HTR-8/SVneo (cell line): ENCODE measurements at regions not wholly inside any gene's neighbourhood (a gene's known extent, or its start where the extent isn't known, plus 50 kb on each side); places are given as distances from the start of the nearest gene placed in this dataset.

Source experiments
- DNase-seq: peaks from one replicate; pipeline ENCODE4 v3.0.0; 2011; ENCODE audit warnings: low spot score, mixed read lengths; ENCODE audit not compliant: insufficient read length
- FAIRE-seq: peaks from 2 replicates; lab custom pipeline; 2011; peaks lifted over from hg19 to GRCh38; lab: Jason Lieb, UNC

DNA sequence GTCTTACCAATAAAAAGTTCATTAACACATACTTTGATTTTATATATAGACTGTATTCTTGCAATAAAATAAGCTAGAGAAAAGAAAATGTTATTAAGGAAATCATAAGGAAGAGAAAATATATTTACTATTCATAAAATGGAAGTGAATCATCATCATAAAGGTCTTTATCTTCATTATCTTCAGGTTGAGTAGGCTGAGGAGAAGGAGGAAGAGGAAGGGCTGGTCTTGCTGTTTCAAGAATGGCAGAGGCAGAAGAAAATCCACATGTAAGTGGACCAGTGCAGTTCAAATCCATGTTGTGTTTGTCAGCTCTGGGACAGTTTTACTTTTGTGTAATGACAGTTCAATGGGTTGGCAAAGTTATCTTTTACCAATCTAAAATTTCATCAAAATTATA lies 609.1 kb upstream of the ANKRD30A start:
- no peak for FAIRE-seq

GRCh38 chr10:36515319-36515718 lies 610.1 kb upstream of the ANKRD30A start:
- DNase-seq (no peak), FAIRE-seq (peak; percentile 38)

More for the DNA sequence above, 609.1 kb upstream of the ANKRD30A start:
- no peak for DNase-seq

- FAIRE-seq (no peak), DNase-seq (no peak)
Observed at GRCh38 chr10:36507715-36508114, 617.7 kb upstream of the ANKRD30A start.

DNA sequence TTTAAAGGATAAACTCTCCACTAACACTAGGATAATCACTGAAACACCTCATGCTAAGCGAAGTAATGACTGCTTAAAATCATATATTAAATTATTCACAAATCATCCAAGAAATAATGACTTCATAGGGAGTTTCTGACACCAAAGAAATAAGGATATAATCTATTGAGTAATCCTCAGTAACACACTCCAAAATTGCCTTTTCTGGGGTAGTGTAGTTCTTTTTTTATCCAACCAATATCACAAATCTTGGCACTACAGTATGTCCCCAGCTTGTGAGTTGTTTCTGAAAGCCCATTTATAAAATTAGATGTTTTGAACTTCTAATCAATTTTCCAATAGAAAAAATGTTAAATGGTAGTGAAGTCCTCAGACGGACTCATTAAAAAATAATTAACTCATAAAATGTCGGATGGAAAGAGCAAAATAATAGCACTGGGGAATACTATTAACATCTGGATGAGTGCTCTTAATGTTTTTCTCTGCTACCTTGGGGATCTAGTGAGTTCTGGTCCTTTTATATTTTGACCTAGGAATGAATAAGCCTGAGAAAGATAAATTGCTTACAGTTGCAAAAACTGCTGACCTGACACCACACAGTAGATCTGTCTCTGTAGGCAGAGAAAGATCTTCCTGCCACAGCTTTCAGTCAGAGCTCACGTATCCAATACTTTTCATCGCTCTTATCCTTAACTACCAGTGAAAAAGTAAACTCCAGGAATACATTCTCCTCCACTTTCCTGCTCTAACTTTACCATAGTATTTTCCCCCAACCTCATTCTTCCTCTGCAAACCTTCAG lies 618.5 kb upstream of the ANKRD30A start:
- no peak for FAIRE-seq
- no peak for DNase-seq

DNA sequence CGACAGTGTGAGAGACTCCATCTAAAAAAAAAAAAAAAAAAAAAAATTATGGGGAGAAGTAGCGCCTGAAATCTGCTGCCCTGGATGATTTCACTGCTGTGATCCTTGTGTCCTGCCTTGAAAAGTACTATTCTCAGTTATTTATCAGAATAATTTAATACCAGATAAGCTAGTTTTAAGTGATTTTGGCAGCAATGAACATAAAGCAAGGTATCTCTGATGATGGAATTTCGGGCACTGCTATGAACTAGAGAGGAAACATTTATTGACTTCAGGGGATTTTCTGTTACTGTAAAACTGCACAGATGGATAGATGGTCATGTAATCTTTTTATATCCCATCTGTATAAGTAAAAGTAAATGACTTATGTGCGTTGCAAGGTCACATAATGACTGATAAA lies 619.1 kb upstream of the ANKRD30A start:
- DNase-seq = no peak
- no peak for FAIRE-seq

- DNase-seq (peak; percentile 20), FAIRE-seq (no peak)
Observed at GRCh38 chr10:36504758-36505157, 620.6 kb upstream of the ANKRD30A start.

- no peak for FAIRE-seq
- no peak for DNase-seq
Observed at GRCh38 chr10:36500266-36500665, 625.1 kb upstream of the ANKRD30A start.

GRCh38 chr10:36499693-36500092 lies 625.7 kb upstream of the ANKRD30A start:
- DNase-seq = peak; percentile 19
- FAIRE-seq = no peak

DNA sequence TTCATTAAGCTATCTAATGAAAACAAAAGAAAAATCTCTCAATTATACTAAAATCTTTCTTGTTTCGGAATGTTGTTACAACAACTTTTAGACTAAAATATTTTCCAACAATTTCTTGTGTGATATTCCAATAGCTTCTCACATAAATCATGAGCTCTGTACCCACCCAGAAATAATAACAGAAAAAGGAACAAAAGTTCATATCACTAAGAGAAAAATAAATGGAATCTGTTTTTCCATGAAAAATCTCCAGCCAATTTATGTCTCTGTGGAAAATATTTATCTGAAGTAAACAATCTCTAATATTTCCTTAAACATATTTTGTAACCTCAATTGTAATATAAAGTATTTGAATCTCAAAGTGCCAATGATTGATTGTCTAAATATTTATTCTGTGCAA lies 628.6 kb upstream of the ANKRD30A start:
- FAIRE-seq (no peak), DNase-seq (no peak)

DNA sequence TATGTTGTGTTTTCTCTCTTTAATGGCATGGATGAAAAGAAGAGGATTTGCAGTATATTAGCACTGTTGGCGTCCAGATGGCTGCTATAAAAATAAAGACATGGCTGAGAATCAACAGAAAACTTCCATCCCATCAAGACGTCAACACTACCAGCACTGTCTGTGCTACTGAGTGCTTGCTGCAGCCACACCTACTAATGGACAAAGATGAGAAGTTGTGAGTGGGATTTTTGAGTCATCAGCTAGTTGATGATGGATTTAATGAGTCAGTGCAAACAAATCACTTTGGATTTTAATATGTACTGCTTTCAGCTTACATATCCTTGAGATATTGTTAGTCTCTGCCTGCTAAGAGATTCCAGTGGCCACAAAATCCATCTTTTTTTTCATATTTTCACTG lies 631.0 kb upstream of the ANKRD30A start:
- DNase-seq (peak; percentile 62), FAIRE-seq (peak; percentile 74)

- FAIRE-seq (no peak), DNase-seq (peak; percentile 51)
Observed at GRCh38 chr10:36493516-36493880, 631.9 kb upstream of the ANKRD30A start.

DNA sequence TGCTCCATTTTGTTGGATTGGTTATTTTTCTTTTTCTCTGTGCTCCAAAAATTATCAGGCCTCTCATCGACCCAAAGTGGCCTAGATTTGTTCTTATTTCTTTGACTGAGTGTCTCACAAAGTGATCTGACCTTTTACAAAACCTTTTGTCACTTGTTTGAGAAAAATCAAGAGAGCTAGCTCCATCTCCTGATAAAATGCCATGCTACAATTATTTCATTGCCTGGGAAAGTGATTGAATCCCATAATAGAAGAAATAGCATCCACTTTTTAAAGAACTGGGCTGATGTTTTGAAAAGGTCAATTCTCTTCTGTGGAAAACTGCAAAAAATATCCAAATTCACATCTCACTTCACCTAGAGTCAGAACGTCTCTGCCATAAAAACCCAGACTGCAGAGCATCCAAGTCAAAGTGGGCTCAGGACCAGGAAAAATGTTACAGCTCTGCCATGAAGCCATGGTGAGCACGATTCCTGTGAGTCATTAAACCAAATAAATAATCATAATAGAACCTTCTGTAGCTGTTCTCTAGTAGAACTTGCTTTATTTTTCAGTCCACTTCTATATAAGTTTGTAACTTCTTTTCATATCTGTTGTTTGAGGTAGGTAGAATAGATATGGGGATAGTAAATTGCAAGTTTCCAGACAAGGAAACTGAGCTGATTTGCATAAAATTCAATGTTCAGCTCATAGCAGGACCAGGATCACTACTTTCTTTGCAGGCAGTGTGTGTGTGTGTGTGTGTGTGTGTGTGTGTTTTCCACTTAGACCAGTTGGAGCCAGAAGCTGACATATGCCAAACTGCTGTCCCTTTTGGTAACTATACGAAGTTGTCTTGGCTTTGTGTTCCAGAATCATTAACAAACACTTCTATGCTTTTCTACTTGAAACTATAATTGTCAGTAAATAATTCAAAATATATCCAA lies 632.5 kb upstream of the ANKRD30A start:
- DNase-seq = no peak
- no peak for FAIRE-seq

DNA sequence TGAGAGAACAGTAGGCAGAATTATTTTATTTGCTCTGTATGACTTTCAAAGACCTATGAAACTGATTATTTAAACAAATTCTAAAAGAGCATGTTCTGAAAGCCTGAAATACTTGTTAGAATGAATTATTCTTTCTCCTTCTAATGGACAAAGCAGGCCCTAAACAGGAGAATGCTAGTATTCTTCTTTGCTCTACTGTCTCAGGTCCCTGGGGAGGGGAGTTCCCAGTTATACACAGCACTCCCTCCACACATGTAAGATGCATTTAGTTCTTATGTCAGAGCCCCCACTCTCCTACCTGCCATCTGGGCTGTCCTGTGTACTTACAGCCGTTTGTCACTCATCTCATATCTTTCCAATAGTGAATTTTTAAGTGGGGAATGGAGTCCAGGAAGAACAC lies 633.5 kb upstream of the ANKRD30A start:
- FAIRE-seq = no peak
- DNase-seq = no peak

GRCh38 chr10:36489611-36490228 lies 635.7 kb upstream of the ANKRD30A start:
- no peak for FAIRE-seq
- DNase-seq = peak; percentile 52

GRCh38 chr10:36489181-36489580 lies 636.2 kb upstream of the ANKRD30A start:
- FAIRE-seq (no peak), DNase-seq (no peak)

GRCh38 chr10:36488579-36488978 lies 636.8 kb upstream of the ANKRD30A start:
- FAIRE-seq = no peak

GRCh38 chr10:36479073-36479472 lies 646.3 kb upstream of the ANKRD30A start:
- DNase-seq = no peak
- no peak for FAIRE-seq

More at GRCh38 chr10:36488579-36488978, 636.8 kb upstream of the ANKRD30A start:
- DNase-seq = no peak

GRCh38 chr10:36476399-36476798 lies 649.0 kb upstream of the ANKRD30A start:
- no peak for DNase-seq
- FAIRE-seq = no peak

DNA sequence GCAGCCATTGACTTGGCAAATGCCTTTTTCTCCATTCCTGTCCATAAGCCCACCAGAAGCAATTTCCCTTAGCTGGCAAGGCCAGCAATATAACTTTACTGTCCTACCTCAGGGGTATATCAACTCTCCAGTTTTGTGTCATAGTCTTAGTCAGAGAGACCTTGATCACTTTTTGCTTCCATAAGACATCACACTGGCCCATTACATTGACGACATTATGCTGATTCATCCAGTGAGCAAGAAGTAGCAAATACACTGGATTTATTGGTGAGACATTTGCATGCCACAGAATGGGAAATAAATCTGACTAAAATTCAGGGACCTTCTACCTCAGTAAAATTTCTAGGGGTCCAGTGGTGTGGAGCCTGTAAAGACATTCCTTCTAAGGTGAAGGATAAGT lies 649.7 kb upstream of the ANKRD30A start:
- DNase-seq = no peak
- FAIRE-seq = no peak

- FAIRE-seq (no peak), DNase-seq (no peak)
Observed at GRCh38 chr10:36474456-36474855, 650.9 kb upstream of the ANKRD30A start.

DNA sequence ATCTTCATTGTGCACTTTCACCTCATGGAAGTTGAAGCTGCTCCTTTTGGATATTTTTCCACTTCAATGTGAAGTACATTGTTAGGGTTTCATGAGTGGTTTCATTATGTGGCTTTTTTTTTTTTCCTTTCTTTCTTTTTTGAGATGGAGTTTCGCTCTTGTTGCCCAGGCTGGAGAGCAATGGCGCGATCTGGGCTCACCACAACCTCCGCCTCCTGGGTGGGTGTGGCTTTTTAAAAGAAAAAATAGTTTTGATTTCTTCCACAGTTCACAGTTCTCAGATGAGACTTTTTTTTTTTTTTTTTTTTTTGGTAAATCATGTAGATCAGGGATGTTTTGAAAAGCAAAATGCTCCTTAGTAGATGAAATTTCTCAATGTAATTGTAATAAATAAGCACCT lies 652.3 kb upstream of the ANKRD30A start:
- DNase-seq (no peak), FAIRE-seq (no peak)
